ENCODE measurements at regions not wholly inside any gene's neighbourhood (a gene's known extent, or its start where the extent isn't known, plus 50 kb on each side); places are given as distances from the start of the nearest gene placed in this dataset.

DNA sequence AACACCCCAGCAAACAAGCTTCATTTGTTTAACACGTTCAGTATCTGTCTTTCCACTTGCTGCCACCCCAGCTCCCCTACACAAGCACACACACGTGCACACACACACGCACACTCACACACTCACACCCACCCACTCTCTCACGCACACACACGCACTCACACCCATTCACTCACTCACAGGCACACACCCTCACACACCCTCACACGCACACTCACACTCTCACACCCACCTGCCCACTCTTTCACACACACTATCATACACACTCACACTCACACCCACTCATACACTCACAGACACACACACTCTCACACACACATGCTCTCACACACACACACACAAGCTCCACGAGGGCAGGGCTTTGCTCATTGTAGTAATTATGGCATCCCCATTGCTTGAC lies 378.8 kb upstream of the SULF2 start:
- WGBS = 75% methylated on average over 7 of the region's 7 CpGs
- H3K27me3 ChIP-seq = no peaks in the 10 kb centered on the region
- no peak overlapping the region for H3K4me3 ChIP-seq
- intact Hi-C loops (cut with DNase I) = no loop called here
- H3K27ac ChIP-seq (replicated peaks in 1 of 4) = no peak overlapping the region
- no peaks in the 10 kb centered on the region for H3K9me3 ChIP-seq
- TF ChIP-seq EP300 (IDR thresholded peaks at IDR 0.05) = no peak
- no peak for TF ChIP-seq POLR2AphosphoS5 (IDR thresholded peaks at IDR 0.05)
- TF ChIP-seq, protein P1, sequence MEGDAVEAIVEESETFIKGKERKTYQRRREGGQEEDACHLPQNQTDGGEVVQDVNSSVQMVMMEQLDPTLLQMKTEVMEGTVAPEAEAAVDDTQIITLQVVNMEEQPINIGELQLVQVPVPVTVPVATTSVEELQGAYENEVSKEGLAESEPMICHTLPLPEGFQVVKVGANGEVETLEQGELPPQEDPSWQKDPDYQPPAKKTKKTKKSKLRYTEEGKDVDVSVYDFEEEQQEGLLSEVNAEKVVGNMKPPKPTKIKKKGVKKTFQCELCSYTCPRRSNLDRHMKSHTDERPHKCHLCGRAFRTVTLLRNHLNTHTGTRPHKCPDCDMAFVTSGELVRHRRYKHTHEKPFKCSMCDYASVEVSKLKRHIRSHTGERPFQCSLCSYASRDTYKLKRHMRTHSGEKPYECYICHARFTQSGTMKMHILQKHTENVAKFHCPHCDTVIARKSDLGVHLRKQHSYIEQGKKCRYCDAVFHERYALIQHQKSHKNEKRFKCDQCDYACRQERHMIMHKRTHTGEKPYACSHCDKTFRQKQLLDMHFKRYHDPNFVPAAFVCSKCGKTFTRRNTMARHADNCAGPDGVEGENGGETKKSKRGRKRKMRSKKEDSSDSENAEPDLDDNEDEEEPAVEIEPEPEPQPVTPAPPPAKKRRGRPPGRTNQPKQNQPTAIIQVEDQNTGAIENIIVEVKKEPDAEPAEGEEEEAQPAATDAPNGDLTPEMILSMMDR (IDR thresholded peaks at IDR 0.05) = no peak
- no peak for TF ChIP-seq POLR2A (IDR thresholded peaks at IDR 0.05; ENCODE audit: low read depth)
- no peaks in the 10 kb centered on the region for H3K4me1 ChIP-seq
- H3K36me3 ChIP-seq = no peaks in the 10 kb centered on the region
- no peak for DNase-seq (ENCODE audit: extremely low spot score)

DNA sequence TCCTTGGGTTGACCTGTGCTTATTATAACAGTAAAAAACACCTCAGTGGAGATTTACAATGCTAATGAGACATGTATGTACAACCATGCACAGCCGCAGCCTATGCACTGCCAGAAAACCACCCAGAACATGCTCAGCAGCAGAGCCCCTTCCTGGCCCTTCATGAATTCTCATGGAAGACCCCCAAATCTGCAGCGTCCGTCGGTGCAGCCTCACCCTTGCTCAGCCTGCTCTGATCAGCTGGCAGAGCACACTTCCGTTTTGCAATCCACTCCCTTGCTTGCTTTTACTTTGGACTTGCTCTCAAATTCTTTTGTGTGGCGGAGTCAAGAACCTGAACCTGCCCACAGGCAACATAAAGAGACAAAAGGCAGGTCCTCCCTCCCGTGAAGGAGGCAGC lies 378.2 kb upstream of the SULF2 start:
- H3K27me3 ChIP-seq = no peaks in the 10 kb centered on the region
- no peak for TF ChIP-seq EP300 (IDR thresholded peaks at IDR 0.05)
- TF ChIP-seq POLR2A (IDR thresholded peaks at IDR 0.05; ENCODE audit: low read depth) = no peak
- TF ChIP-seq POLR2AphosphoS5 (IDR thresholded peaks at IDR 0.05) = no peak
- TF ChIP-seq, protein P1 (IDR thresholded peaks at IDR 0.05) = no peak
- intact Hi-C loops (cut with DNase I) = no loop called here
- H3K9me3 ChIP-seq = no peaks in the 10 kb centered on the region
- no peak for DNase-seq (ENCODE audit: extremely low spot score)
- no peaks in the 10 kb centered on the region for H3K4me1 ChIP-seq
- 76% methylated on average over 7 of the region's 7 CpGs for WGBS
- H3K36me3 ChIP-seq = no peaks in the 10 kb centered on the region
- H3K27ac ChIP-seq (replicated peaks in 1 of 4) = no peak overlapping the region
- no peak overlapping the region for H3K4me3 ChIP-seq

GRCh38 chr20:48162621-48163020 lies 377.3 kb upstream of the SULF2 start:
- no peak overlapping the region for H3K27ac ChIP-seq (replicated peaks in 1 of 4)
- H3K4me3 ChIP-seq = no peak overlapping the region
- no peak for DNase-seq (ENCODE audit: extremely low spot score)
- peaks cover 0 to 4% (median 1%) of the 10 kb centered on the region in 4 donors for H3K4me1 ChIP-seq
- H3K9me3 ChIP-seq = no peaks in the 10 kb centered on the region
- WGBS = 84% methylated on average over 13 of the region's 13 CpGs
- H3K36me3 ChIP-seq = no peaks in the 10 kb centered on the region
- intact Hi-C loops (cut with DNase I) = no loop called here
- TF ChIP-seq EP300 (IDR thresholded peaks at IDR 0.05) = no peak
- TF ChIP-seq, protein P1 (IDR thresholded peaks at IDR 0.05) = no peak
- no peak for TF ChIP-seq POLR2AphosphoS5 (IDR thresholded peaks at IDR 0.05)
- no peak for TF ChIP-seq POLR2A (IDR thresholded peaks at IDR 0.05; ENCODE audit: low read depth)
- H3K27me3 ChIP-seq = no peaks in the 10 kb centered on the region

DNA sequence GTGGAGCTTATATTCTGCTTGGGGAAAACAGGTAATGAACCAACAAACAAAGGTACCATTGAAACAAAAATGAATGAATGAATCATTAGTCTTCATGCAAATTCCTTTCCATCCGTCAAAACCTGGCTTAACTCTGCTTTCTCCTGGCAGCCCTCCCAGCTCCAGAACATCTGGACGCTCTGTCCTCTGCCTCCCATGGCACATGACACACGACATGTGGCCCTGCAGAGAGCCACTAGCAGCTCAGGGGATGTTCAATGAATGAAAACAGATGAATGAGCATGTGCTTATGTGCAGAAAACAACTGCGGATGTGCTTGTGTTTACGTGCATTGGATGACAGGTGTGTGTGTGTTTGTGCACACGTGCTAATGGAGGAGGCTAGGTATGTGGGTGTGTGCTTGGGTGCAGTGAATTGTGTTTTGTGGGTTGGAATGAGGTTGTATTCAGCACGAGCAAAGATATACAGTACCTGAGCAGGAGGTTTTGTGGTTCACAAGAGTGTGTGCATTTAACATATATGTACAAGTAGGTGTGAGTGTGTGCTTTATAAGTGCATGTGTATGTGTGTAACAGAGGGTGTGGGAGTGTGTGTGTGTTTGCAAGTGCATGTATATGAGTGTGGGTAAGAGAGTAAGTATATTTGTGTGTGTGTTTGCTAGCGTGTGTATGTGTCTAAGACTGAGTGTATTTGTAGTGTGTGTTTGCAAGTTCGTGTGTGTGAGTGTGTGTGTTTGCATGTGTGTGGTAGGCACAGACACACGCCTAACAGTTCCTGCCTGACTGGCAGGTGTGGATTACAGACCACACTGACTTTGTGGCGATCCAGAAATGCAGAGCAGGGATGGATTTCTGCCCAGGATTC lies 374.1 kb upstream of the SULF2 start:
- no peaks in the 10 kb centered on the region for H3K36me3 ChIP-seq
- 74% methylated on average over 11 of the region's 11 CpGs for WGBS
- intact Hi-C loops (cut with DNase I) = no loop called here
- no peaks in the 10 kb centered on the region for H3K27me3 ChIP-seq
- TF ChIP-seq POLR2AphosphoS5 (IDR thresholded peaks at IDR 0.05) = no peak
- TF ChIP-seq, protein P1 (IDR thresholded peaks at IDR 0.05) = no peak
- TF ChIP-seq POLR2A (IDR thresholded peaks at IDR 0.05; ENCODE audit: low read depth) = no peak
- TF ChIP-seq EP300 (IDR thresholded peaks at IDR 0.05) = no peak
- DNase-seq (ENCODE audit: extremely low spot score) = no peak
- no peak overlapping the region for H3K27ac ChIP-seq (replicated peaks in 1 of 4)
- H3K4me3 ChIP-seq = no peak overlapping the region
- peaks cover 0 to 4% (median 0%) of the 10 kb centered on the region in 4 donors for H3K9me3 ChIP-seq
- H3K4me1 ChIP-seq = peaks cover 0 to 4% (median 1%) of the 10 kb centered on the region in 4 donors
